ENCODE measurements at regions not wholly inside any gene's neighbourhood (a gene's known extent, or its start where the extent isn't known, plus 50 kb on each side); places are given as distances from the start of the nearest gene placed in this dataset.

DNA sequence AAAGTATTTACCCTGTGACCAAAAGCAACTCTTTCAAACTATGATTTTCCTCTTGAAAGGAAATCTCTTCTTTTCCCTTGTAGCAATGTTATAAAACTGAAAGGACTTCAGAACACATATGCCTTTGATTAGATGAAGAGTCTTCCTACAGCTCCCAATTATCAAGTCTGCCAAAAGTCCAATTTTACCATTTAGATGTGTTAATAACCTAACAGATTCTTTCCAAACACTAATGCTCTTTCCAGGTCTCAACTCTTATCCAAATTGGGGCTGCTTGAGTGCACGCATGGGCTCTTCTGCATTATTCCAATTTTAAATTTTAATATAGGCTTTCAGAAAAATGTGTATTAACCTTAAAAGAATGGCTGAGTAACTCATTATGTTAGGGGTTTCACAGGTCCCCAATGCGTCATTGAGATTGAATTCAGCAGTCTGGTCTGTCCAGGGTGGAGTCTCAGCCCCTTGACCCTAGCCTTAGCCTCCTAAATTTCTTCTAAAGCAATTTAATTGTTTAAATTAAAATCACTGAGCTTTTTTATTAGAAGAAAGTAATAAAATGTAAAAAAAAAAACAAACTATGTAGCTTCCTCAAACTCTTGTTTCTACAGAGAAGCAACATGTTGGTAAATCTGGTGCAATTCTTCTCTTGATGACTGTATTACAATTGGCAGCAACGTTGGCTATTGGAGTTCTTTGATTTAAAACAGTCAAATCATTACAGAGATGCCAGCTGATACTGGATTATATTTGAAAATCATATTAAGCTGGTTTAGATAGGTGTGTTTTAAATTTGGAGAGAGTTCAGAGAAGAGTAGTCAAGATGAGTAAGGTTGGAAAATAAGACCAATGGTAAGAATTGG, 170.4 kb downstream of the DKK1 start:
- no peaks in the 10 kb centered on the region for H3K27me3 ChIP-seq (ENCODE audit: control insufficient read depth in 2 of 2, insufficient read depth in 2 of 2, low read length in 2 of 2)
- no peaks in the 10 kb centered on the region for H3K36me3 ChIP-seq (ENCODE audit: control insufficient read depth in 2 of 3, insufficient read depth in 3 of 3, low read length in 3 of 3)
- DNase-seq (no peak), ATAC-seq (no peak)
- Mint-ChIP-seq H3K27me3 (no peaks in the 10 kb centered on the region), H3K36me3 (no peaks in the 10 kb centered on the region), H3K9me3 (peaks cover 0 to 3% (median 0%) of the 10 kb centered on the region in 11 donors), H3K27ac (no peak overlapping the region), H3K4me1 (no peaks in the 10 kb centered on the region), H3K4me3 (no peak overlapping the region)
- H3K9me3 ChIP-seq (ENCODE audit: control insufficient read depth in 2 of 3, low read length in 3 of 3), result no peaks in the 10 kb centered on the region
- H3K27ac ChIP-seq (ENCODE audit: low read depth, low read length), result no peak overlapping the region
- CTCF ChIA-PET, result no interaction called here
- POLR2A ChIA-PET, result no interaction called here
- intact Hi-C loops (cut with micrococcal nuclease), result no loop called here
- no peaks in the 10 kb centered on the region for H3K4me1 ChIP-seq (ENCODE audit: control insufficient read depth in 2 of 2, insufficient read depth in 2 of 2, low read length in 2 of 2)
- no peak overlapping the region for H3K4me3 ChIP-seq (ENCODE audit: low read length)

DNA sequence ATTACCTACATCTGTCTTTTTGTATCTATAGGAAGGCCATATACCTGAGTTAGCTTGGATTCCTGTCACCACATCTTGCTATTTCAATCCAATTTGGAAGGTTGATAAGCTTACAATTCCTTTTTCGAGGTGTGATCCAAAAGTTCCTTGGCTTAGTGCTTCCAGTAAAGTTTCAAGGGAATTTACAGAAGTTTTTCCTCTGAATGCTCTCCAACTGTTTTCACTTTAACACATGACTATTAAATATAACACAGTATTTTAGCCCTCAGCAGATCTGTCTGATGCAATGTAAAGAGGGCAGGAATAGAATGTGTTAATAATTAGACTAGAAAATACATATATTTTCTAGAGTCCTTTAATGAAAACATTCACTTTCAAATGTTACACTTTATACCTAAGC, 171.4 kb downstream of the DKK1 start:
- H3K27ac ChIP-seq (ENCODE audit: low read depth, low read length), result no peak overlapping the region
- H3K36me3 ChIP-seq (ENCODE audit: control insufficient read depth in 2 of 3, insufficient read depth in 3 of 3, low read length in 3 of 3), result no peaks in the 10 kb centered on the region
- peaks cover 0 to 3% (median 0%) of the 10 kb centered on the region in 11 donors for H3K9me3 Mint-ChIP-seq
- H3K9me3 ChIP-seq (ENCODE audit: control insufficient read depth in 2 of 3, low read length in 3 of 3), result no peaks in the 10 kb centered on the region
- H3K4me1 ChIP-seq (ENCODE audit: control insufficient read depth in 2 of 2, insufficient read depth in 2 of 2, low read length in 2 of 2), result no peaks in the 10 kb centered on the region
- intact Hi-C loops (cut with micrococcal nuclease), result no loop called here
- no peak overlapping the region for H3K4me3 Mint-ChIP-seq
- H3K27me3 ChIP-seq (ENCODE audit: control insufficient read depth in 2 of 2, insufficient read depth in 2 of 2, low read length in 2 of 2), result no peaks in the 10 kb centered on the region
- ChIA-PET CTCF (no interaction called here), POLR2A (no interaction called here)
- no peaks in the 10 kb centered on the region for H3K27me3 Mint-ChIP-seq
- H3K4me1 Mint-ChIP-seq, result no peaks in the 10 kb centered on the region
- H3K36me3 Mint-ChIP-seq, result no peaks in the 10 kb centered on the region
- H3K27ac Mint-ChIP-seq, result no peak overlapping the region
- ATAC-seq (no peak), DNase-seq (no peak)
- H3K4me3 ChIP-seq (ENCODE audit: low read length), result no peak overlapping the region

DNA sequence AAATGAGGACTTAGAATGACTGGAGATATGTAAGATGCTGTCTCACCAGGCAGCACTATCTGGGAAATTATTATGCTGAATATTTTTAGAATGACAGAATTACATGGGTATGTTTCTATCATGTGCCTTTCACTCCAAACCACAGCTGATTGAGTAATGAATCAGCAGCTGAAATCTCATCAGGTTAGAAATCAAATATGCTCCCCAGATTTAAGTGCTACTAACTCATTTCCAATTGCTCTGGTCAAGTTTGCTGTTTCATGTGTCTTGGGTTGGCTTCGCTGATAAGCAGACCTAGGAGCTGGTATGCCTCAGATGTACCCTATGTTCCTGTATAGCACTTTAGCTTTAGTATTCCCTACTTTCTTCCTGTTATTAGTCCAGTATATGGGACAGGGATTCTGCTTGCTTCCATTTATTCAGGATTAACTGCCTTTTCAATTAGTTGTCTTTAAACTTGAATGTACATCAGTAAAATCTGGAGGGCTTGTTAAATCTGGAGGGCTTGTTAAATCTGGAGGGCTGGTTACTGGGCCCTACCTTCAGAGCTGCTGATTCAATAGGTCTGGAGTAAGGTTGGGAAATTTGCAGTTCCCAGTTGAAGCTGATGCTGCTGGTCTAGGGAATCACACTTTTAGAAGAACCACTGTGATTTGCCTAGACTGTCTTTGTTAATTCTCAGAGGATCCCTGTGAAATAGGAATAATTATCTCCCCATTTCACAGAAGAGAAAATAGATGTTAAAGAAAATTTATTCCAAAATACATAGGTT, 172.9 kb downstream of the DKK1 start:
- Histone ChIP-seq H3K27ac (ENCODE audit: low read depth, low read length) (no peak overlapping the region), H3K4me3 (ENCODE audit: low read length) (no peak overlapping the region), H3K4me1 (ENCODE audit: control insufficient read depth in 2 of 2, insufficient read depth in 2 of 2, low read length in 2 of 2) (no peaks in the 10 kb centered on the region), H3K36me3 (ENCODE audit: control insufficient read depth in 2 of 3, insufficient read depth in 3 of 3, low read length in 3 of 3) (no peaks in the 10 kb centered on the region), H3K9me3 (ENCODE audit: control insufficient read depth in 2 of 3, low read length in 3 of 3) (no peaks in the 10 kb centered on the region), H3K27me3 (ENCODE audit: control insufficient read depth in 2 of 2, insufficient read depth in 2 of 2, low read length in 2 of 2) (no peaks in the 10 kb centered on the region)
- H3K27me3 Mint-ChIP-seq, result no peaks in the 10 kb centered on the region
- no peaks in the 10 kb centered on the region for H3K36me3 Mint-ChIP-seq
- intact Hi-C loops (cut with micrococcal nuclease), result no loop called here
- DNase-seq (no peak), ATAC-seq (no peak)
- H3K4me1 Mint-ChIP-seq, result no peaks in the 10 kb centered on the region
- ChIA-PET POLR2A (no interaction called here), CTCF (no interaction called here)
- peaks cover 0 to 3% (median 0%) of the 10 kb centered on the region in 11 donors for H3K9me3 Mint-ChIP-seq
- no peak overlapping the region for H3K4me3 Mint-ChIP-seq
- H3K27ac Mint-ChIP-seq, result no peak overlapping the region

DNA sequence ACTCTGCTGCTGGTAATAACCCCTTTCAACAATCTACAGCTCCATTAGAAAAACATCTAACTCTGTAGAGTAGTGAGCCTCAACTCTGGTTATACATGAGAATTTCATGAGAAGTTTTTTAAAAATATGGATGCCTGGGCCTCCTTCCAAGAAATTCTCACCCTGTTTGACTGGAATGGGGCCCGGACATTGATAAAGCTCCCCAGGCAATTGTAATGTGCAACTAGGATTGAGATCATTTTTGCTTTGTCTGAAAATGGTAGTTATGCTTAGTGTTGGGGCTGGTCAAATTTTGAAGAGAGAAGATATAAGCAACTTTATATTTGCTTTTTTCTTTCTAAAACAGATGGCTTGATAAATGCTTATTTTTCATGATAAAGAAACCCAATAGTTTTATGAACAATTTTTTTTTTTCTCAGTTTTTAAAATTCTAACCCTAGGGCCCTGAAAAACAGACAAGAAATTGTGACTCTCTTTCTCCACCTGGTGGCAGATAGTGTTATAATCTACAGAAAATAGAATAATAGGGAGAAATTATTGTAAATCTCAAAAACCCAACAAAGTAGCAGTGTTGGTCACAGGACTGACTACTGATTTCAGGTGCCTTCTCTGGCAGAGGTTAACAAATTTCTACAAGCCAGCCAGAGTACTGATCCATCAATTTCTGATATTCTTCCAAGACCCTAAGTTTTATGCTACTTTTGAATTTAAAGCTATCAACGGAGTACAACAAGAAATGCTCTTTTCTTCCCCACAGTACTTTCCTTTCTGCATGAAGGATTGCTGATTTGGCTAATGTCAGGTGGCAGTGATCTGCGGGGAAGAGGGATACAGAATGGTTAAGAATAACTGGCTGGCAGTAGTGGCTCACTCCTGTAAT, 174.8 kb downstream of the DKK1 start:
- DNase-seq, result no peak
- intact Hi-C loops (cut with micrococcal nuclease), result loop anchor here in 1 of 2 donors (2.0 kb wide), 1 partner anchor 180 kb away; no protein-coding TSS in a partner anchor
- no peaks in the 10 kb centered on the region for H3K27me3 Mint-ChIP-seq

DNA sequence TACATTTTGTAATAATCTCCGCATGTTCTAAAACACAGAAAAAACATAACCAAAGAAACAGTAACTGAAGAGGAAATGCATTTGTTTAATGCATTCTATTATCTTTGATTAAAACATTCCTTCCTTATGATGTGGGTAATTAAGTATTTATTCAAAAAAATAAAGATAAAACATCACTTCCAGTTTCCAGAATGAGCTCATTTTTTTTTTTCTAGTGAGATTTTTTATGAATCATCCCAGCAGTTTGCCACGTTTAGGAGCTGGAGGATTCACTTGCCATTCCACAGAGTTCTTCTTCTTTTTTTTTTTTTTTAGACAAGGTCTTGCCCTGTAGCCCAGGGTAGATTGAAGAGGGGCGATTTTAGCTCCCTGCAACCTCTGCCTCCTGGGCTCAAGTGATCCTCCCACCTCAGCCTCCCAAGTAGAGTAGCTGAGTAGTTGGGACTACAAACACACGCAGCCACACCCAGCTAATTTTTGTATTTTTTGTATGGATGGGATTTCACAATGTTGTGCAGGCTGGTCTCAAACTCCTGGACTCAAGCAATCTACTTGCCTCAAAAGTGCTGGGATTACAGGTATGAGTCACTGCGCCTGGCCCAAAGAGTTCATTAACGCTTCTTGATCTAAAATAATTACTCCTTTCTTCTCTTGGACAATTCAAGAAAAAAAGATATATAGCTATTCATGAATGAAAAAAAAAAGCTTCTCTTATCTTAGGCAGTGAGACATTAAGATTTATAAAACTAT, 177.3 kb downstream of the DKK1 start:
- no peak overlapping the region for H3K4me3 ChIP-seq (ENCODE audit: low read length)
- Mint-ChIP-seq H3K36me3 (no peaks in the 10 kb centered on the region), H3K27ac (no peak overlapping the region), H3K9me3 (peaks cover 0 to 6% (median 2%) of the 10 kb centered on the region in 11 donors), H3K4me3 (no peak overlapping the region), H3K4me1 (no peaks in the 10 kb centered on the region), H3K27me3 (no peaks in the 10 kb centered on the region)
- no peaks in the 10 kb centered on the region for H3K9me3 ChIP-seq (ENCODE audit: control insufficient read depth in 2 of 3, low read length in 3 of 3)
- CTCF ChIA-PET, result no interaction called here
- intact Hi-C loops (cut with micrococcal nuclease), result no loop called here
- no peaks in the 10 kb centered on the region for H3K4me1 ChIP-seq (ENCODE audit: control insufficient read depth in 2 of 2, insufficient read depth in 2 of 2, low read length in 2 of 2)
- H3K27me3 ChIP-seq (ENCODE audit: control insufficient read depth in 2 of 2, insufficient read depth in 2 of 2, low read length in 2 of 2), result no peaks in the 10 kb centered on the region
- H3K27ac ChIP-seq (ENCODE audit: low read depth, low read length), result no peak overlapping the region
- no peak for ATAC-seq
- H3K36me3 ChIP-seq (ENCODE audit: control insufficient read depth in 2 of 3, insufficient read depth in 3 of 3, low read length in 3 of 3), result no peaks in the 10 kb centered on the region
- POLR2A ChIA-PET, result no interaction called here
- DNase-seq, result no peak

More for the DNA sequence above, 174.8 kb downstream of the DKK1 start:
- Histone ChIP-seq H3K36me3 (ENCODE audit: control insufficient read depth in 2 of 3, insufficient read depth in 3 of 3, low read length in 3 of 3) (no peaks in the 10 kb centered on the region), H3K9me3 (ENCODE audit: control insufficient read depth in 2 of 3, low read length in 3 of 3) (no peaks in the 10 kb centered on the region), H3K4me1 (ENCODE audit: control insufficient read depth in 2 of 2, insufficient read depth in 2 of 2, low read length in 2 of 2) (no peaks in the 10 kb centered on the region), H3K27ac (ENCODE audit: low read depth, low read length) (no peak overlapping the region), H3K4me3 (ENCODE audit: low read length) (no peak overlapping the region), H3K27me3 (ENCODE audit: control insufficient read depth in 2 of 2, insufficient read depth in 2 of 2, low read length in 2 of 2) (no peaks in the 10 kb centered on the region)
- H3K4me3 Mint-ChIP-seq, result no peak overlapping the region
- no peaks in the 10 kb centered on the region for H3K36me3 Mint-ChIP-seq
- no peak for ATAC-seq
- H3K27ac Mint-ChIP-seq, result no peak overlapping the region
- ChIA-PET CTCF (no interaction called here), POLR2A (no interaction called here)
- no peaks in the 10 kb centered on the region for H3K4me1 Mint-ChIP-seq
- H3K9me3 Mint-ChIP-seq, result peaks cover 0 to 3% (median 0%) of the 10 kb centered on the region in 11 donors

DNA sequence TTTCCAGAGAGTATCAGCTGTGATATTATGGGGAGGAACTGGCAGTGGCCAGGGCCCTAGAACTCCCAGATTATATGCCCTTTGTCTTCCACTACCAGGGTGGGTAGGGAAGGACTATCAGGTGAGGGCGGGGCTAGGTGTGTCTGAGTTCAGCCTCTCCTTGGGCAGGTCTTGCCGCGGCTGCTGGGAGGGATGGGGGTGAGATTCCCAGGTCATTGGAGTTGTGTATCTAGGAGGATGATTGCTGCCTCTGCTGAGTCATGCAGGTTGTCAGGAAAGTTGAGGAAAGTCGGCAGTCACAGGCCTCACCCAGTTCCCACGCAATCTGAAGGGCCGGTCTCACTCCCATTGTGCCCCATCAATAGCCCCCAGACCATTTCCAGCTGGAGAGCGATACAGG, 185.2 kb downstream of the DKK1 start:
- H3K27ac ChIP-seq (ENCODE audit: low read depth, low read length), result no peak overlapping the region
- ChIA-PET POLR2A (no interaction called here), CTCF (no interaction called here)
- H3K36me3 ChIP-seq (ENCODE audit: control insufficient read depth in 2 of 3, insufficient read depth in 3 of 3, low read length in 3 of 3), result no peaks in the 10 kb centered on the region
- H3K4me1 ChIP-seq (ENCODE audit: control insufficient read depth in 2 of 2, insufficient read depth in 2 of 2, low read length in 2 of 2), result no peaks in the 10 kb centered on the region
- ATAC-seq (no peak), DNase-seq (no peak)
- Mint-ChIP-seq H3K27ac (no peak overlapping the region), H3K4me1 (no peaks in the 10 kb centered on the region), H3K36me3 (peaks cover 0 to 1% (median 0%) of the 10 kb centered on the region in 5 donors), H3K27me3 (no peaks in the 10 kb centered on the region), H3K9me3 (peaks cover 5 to 38% (median 11%) of the 10 kb centered on the region in 11 donors), H3K4me3 (no peak overlapping the region)
- intact Hi-C loops (cut with micrococcal nuclease), result no loop called here
- H3K27me3 ChIP-seq (ENCODE audit: control insufficient read depth in 2 of 2, insufficient read depth in 2 of 2, low read length in 2 of 2), result no peaks in the 10 kb centered on the region
- H3K9me3 ChIP-seq (ENCODE audit: control insufficient read depth in 2 of 3, low read length in 3 of 3), result peaks cover 0 to 3% (median 0%) of the 10 kb centered on the region in 3 experiments
- no peak overlapping the region for H3K4me3 ChIP-seq (ENCODE audit: low read length)
